SK-N-SH (cell line): ENCODE measurements at regions not wholly inside any gene's neighbourhood (a gene's known extent, or its start where the extent isn't known, plus 50 kb on each side); places are given as distances from the start of the nearest gene placed in this dataset.

Source experiments
- CTCF ChIA-PET: fragments of 300-600, 350-600 bp; formaldehyde crosslinking; extraction: SDS; loops from one replicate; lab custom pipeline; 2021; lab: Yijun Ruan, JAX
- POLR2A ChIA-PET: fragments of 350-600 bp; sonication (Branson Sonifier 250); formaldehyde crosslinking; extraction: SDS; loops from one replicate; lab custom pipeline; 2020; ENCODE audit warnings: antibody characterized with exemption, inconsistent platforms; lab: Yijun Ruan, JAX
- DNase-seq: peaks from one replicate; pipeline ENCODE4 v3.0.0; 2012
- H2AFZ ChIP-seq: fragments of 200-600 bp; sonication (generic); 2 replicates; pipeline ENCODE4 v1.8.1; 2016; ENCODE audit warnings: antibody characterized with exemption, mild to moderate bottlenecking, low read depth
- H3F3A ChIP-seq: fragments of 200-600 bp; sonication (generic); replicated peaks from 2 replicates; pipeline ENCODE3; 2016; ENCODE audit warnings: antibody characterized with exemption, mild to moderate bottlenecking; ENCODE audit not compliant: insufficient read depth
- H3K27ac ChIP-seq, 2 experiments: fragments of 200-500 bp in 1 of 2; fragments of 200-600 bp in 1 of 2; sonication (Bioruptor generic) in 1 of 2; sonication (generic), shearing (Covaris generic) in 1 of 2; 2 replicates each; pipeline versions ENCODE4 v1.5.1 to v1.6.1; 2014 to 2016; ENCODE audit warnings: low read depth in 2 of 2, inconsistent platforms in 1 of 2, low read length in 1 of 2, mild to moderate bottlenecking in 1 of 2, mixed read lengths in 1 of 2
- H3K27me3 ChIP-seq: fragments of 200-600 bp; sonication (generic), shearing (Covaris generic); 2 replicates; pipeline ENCODE4 v1.6.1; 2016; ENCODE audit warnings: mixed run types; ENCODE audit not compliant: insufficient read depth
- H3K36me3 ChIP-seq, 2 experiments: fragments of 200-500 bp in 1 of 2; fragments of 200-600 bp in 1 of 2; sonication (Bioruptor generic) in 1 of 2; sonication (generic) in 1 of 2; replicated peaks in 1 of 2; 2 replicates each; pipeline versions ENCODE3 to v1.5.1; 2014 to 2016; ENCODE audit warnings: low read length in 1 of 2, mild to moderate bottlenecking in 1 of 2; ENCODE audit not compliant: insufficient read depth in 2 of 2, control insufficient read depth in 1 of 2
- H3K4me1 ChIP-seq, 2 experiments: fragments of 200-500 bp in 1 of 2; fragments of 200-600 bp in 1 of 2; sonication (Bioruptor generic) in 1 of 2; sonication (generic), shearing (Covaris generic) in 1 of 2; 2 replicates each; pipeline versions ENCODE4 v1.5.1 to v1.6.1; 2014 to 2016; ENCODE audit warnings: low read depth in 1 of 2, low read length in 1 of 2, mixed run types in 1 of 2; ENCODE audit not compliant: insufficient read depth in 2 of 2, control insufficient read depth in 1 of 2
- H3K4me2 ChIP-seq: fragments of 200-600 bp; sonication (generic), shearing (Covaris generic); 2 replicates; pipeline ENCODE4 v1.6.1; 2017; ENCODE audit warnings: mixed run types
- H3K4me3 ChIP-seq, 2 experiments: fragments of 200-500 bp in 1 of 2; fragments of 200-600 bp in 1 of 2; sonication (Bioruptor generic) in 1 of 2; sonication (generic), shearing (Covaris generic) in 1 of 2; 2 replicates each; pipeline versions ENCODE4 v1.5.1 to v1.8.1; 2014 to 2016; ENCODE audit warnings: low read depth in 2 of 2, inconsistent platforms in 1 of 2, low read length in 1 of 2, mild to moderate bottlenecking in 1 of 2, mixed read lengths in 1 of 2, moderate library complexity in 1 of 2
- H3K79me2 ChIP-seq: fragments of 200-600 bp; sonication (generic); 2 replicates; pipeline ENCODE4 v1.8.1; 2017; ENCODE audit warnings: mild to moderate bottlenecking; ENCODE audit not compliant: insufficient read depth
- H3K9ac ChIP-seq: fragments of 200-600 bp; sonication (generic); 2 replicates; pipeline ENCODE4 v1.6.1; 2017; ENCODE audit warnings: mixed run types
- H3K9me2 ChIP-seq: fragments of 200-600 bp; sonication (generic); 2 replicates; pipeline ENCODE4 v1.6.1; 2017; ENCODE audit warnings: mixed run types
- H3K9me3 ChIP-seq: fragments of 200-600 bp; sonication (generic); 2 replicates; pipeline ENCODE4 v1.6.1; 2017; ENCODE audit warnings: mixed run types, mild to moderate bottlenecking, moderate library complexity
- H4K20me1 ChIP-seq: fragments of 200-600 bp; sonication (generic); 2 replicates; pipeline ENCODE4 v1.6.1; 2017; ENCODE audit warnings: mild to moderate bottlenecking, mixed run types; ENCODE audit not compliant: insufficient read depth
- ELF1 ChIP-seq: IDR thresholded peaks from 2 replicates; pipeline ENCODE4 v1.4.0; 2012
- EZH2phosphoT487 ChIP-seq: fragments of 200-600 bp; sonication (generic); IDR thresholded peaks from 2 replicates; pipeline ENCODE4 v1.6.1; 2017; ENCODE audit warnings: low read depth, mixed run types, mild to moderate bottlenecking, antibody characterized with exemption, moderate library complexity, borderline replicate concordance
- FOXJ3 ChIP-seq: sonication (generic); formaldehyde crosslinking; IDR thresholded peaks from 2 replicates; pipeline ENCODE4 v1.5.1; 2020; ENCODE audit warnings: mild to moderate bottlenecking, missing genetic modification reagents
- FOXM1 ChIP-seq: IDR thresholded peaks from 2 replicates; pipeline ENCODE4 v1.4.0; 2012; ENCODE audit warnings: low read depth, mild to moderate bottlenecking
- GABPA ChIP-seq: IDR thresholded peaks from 2 replicates; pipeline ENCODE4 v1.4.0; 2012; ENCODE audit warnings: low read depth, mild to moderate bottlenecking
- GATA2 ChIP-seq: sonication (generic); formaldehyde crosslinking; IDR thresholded peaks from 2 replicates; pipeline ENCODE4 v1.5.0; 2020; ENCODE audit warnings: mild to moderate bottlenecking, missing genetic modification reagents
- IRF3 ChIP-seq: fragments of 150-350 bp; IDR thresholded peaks from 2 replicates; pipeline ENCODE4 v1.6.1; 2016; ENCODE audit warnings: mild to moderate bottlenecking, low read depth, low read length
- JUND ChIP-seq: IDR thresholded peaks from 2 replicates; pipeline ENCODE4 v1.4.0; 2012
- MAX ChIP-seq: IDR thresholded peaks from 2 replicates; pipeline ENCODE4 v1.4.0; 2012; ENCODE audit warnings: low read depth
- MXI1 ChIP-seq: IDR thresholded peaks from 2 replicates; pipeline ENCODE4 v1.6.1; 2012; ENCODE audit warnings: mild to moderate bottlenecking, low read depth, low read length, improper control_type of control experiment
- NFIC ChIP-seq: IDR thresholded peaks from 2 replicates; pipeline ENCODE4 v1.4.0; 2012; ENCODE audit warnings: borderline replicate concordance
- NRF1 ChIP-seq: IDR thresholded peaks from 2 replicates; pipeline ENCODE4 v1.6.1; 2012; ENCODE audit warnings: low read depth, mild to moderate bottlenecking, low read length
- PBX3 ChIP-seq: IDR thresholded peaks from 2 replicates; pipeline ENCODE4; 2012
- POLR2AphosphoS5 ChIP-seq: IDR thresholded peaks from 2 replicates; pipeline ENCODE4 v1.6.1; 2012; ENCODE audit warnings: low read depth, low read length
- RAD21 ChIP-seq: IDR thresholded peaks from 2 replicates; pipeline ENCODE4 v1.6.1; 2012; ENCODE audit warnings: mild to moderate bottlenecking, low read length
- RCOR1 ChIP-seq: fragments of 150-350 bp; IDR thresholded peaks from 2 replicates; pipeline ENCODE4 v1.6.1; 2017; ENCODE audit warnings: antibody characterized with exemption, low read length
- RFX5 ChIP-seq: IDR thresholded peaks from 2 replicates; pipeline ENCODE4 v1.6.1; 2012; ENCODE audit warnings: mild to moderate bottlenecking, improper control_type of control experiment, low read length
- RXRA ChIP-seq: IDR thresholded peaks from 2 replicates; pipeline ENCODE4 v1.4.0; 2012; ENCODE audit warnings: low read depth, mild to moderate bottlenecking, borderline replicate concordance
- SIN3A ChIP-seq: IDR thresholded peaks from 2 replicates; pipeline ENCODE4 v1.6.1; 2012; ENCODE audit warnings: low read depth, mild to moderate bottlenecking, low read length, moderate library complexity, borderline replicate concordance
- TAF1 ChIP-seq: IDR thresholded peaks from 2 replicates; pipeline ENCODE4 v1.6.1; 2012; ENCODE audit warnings: low read depth, mild to moderate bottlenecking, low read length, moderate library complexity, borderline replicate concordance
- TCF12 ChIP-seq: IDR thresholded peaks from 2 replicates; pipeline ENCODE4 v1.4.0; 2012
- WGBS: methylation state at CpG from one replicate; pipeline ENCODE4 v1.1.6; 2017; ENCODE audit warnings: low lambda C conversion rate; 5-methylcytosine and 5-hydroxymethylcytosine counted together
- TF ChIP-seq, protein P1 (sequence below): fragments of 200-600 bp; sonication (generic); IDR thresholded peaks from 2 replicates; pipeline ENCODE4 v1.6.1; 2017; ENCODE audit warnings: antibody characterized with exemption, mild to moderate bottlenecking, moderate library complexity

- TF ChIP-seq FOXJ3 (CRISPR knock-in tag) (no peak), NRF1 (no peak), RAD21 (no peak), ELF1 (no peak), PBX3 (no peak), MXI1 (no peak), RFX5 (no peak), GABPA (no peak)
- TF ChIP-seq, protein P1, sequence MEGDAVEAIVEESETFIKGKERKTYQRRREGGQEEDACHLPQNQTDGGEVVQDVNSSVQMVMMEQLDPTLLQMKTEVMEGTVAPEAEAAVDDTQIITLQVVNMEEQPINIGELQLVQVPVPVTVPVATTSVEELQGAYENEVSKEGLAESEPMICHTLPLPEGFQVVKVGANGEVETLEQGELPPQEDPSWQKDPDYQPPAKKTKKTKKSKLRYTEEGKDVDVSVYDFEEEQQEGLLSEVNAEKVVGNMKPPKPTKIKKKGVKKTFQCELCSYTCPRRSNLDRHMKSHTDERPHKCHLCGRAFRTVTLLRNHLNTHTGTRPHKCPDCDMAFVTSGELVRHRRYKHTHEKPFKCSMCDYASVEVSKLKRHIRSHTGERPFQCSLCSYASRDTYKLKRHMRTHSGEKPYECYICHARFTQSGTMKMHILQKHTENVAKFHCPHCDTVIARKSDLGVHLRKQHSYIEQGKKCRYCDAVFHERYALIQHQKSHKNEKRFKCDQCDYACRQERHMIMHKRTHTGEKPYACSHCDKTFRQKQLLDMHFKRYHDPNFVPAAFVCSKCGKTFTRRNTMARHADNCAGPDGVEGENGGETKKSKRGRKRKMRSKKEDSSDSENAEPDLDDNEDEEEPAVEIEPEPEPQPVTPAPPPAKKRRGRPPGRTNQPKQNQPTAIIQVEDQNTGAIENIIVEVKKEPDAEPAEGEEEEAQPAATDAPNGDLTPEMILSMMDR = no peak
- TF ChIP-seq, all 33 proteins: peak for 0
These were observed 75.5 kb upstream of the RERGL start (continued) for GRCh38 chr12:18165422-18165871.

GRCh38 chr12:18160901-18161300, 70.9 kb upstream of the RERGL start:
- no peak overlapping the region for H3K4me2 ChIP-seq
- H3K27me3 ChIP-seq = no peaks in the 10 kb centered on the region
- no peak overlapping the region for H2AFZ ChIP-seq
- H3K36me3 ChIP-seq = no peaks in the 10 kb centered on the region
- 0% methylated on average over 1 of the region's 1 CpG for WGBS
- ChIA-PET POLR2A (no interaction called here), CTCF (no interaction called here)
- no peaks in the 10 kb centered on the region for H3K9me3 ChIP-seq
- H3K4me3 ChIP-seq = no peak overlapping the region
- TF ChIP-seq RCOR1 (no peak), MAX (no peak), TAF1 (no peak), MXI1 (no peak), NRF1 (no peak), SIN3A (no peak), NFIC (no peak), JUND (no peak), RXRA (no peak), TCF12 (no peak), FOXM1 (no peak), EZH2phosphoT487 (no peak), GABPA (no peak), GATA2 (CRISPR knock-in tag) (no peak), POLR2AphosphoS5 (no peak), IRF3 (no peak)
- TF ChIP-seq, protein P1 = no peak
- no peaks in the 10 kb centered on the region for H3F3A ChIP-seq
- no peaks in the 10 kb centered on the region for H3K79me2 ChIP-seq
- H3K9me2 ChIP-seq = no peaks in the 10 kb centered on the region
- H3K9ac ChIP-seq = no peak overlapping the region
- DNase-seq = no peak
- no peaks in the 10 kb centered on the region for H3K4me1 ChIP-seq
- no peak overlapping the region for H3K27ac ChIP-seq
- no peaks in the 10 kb centered on the region for H4K20me1 ChIP-seq
